ENCODE measurements at regions not wholly inside any gene's neighbourhood (a gene's known extent, or its start where the extent isn't known, plus 50 kb on each side); places are given as distances from the start of the nearest gene placed in this dataset.

- no peak overlapping the region for H3K9ac ChIP-seq (ENCODE audit: low read length)
- H3K27ac ChIP-seq (ENCODE audit: low read depth, low read length), result no peak overlapping the region
- no peaks in the 10 kb centered on the region for H3K9me3 ChIP-seq (ENCODE audit: control insufficient read depth, insufficient read depth, low read depth, low read length)
- peaks cover 36% of the 10 kb centered on the region for H3K36me3 ChIP-seq (ENCODE audit: control insufficient read depth, insufficient read depth, low read length)
- no peaks in the 10 kb centered on the region for H3K27me3 ChIP-seq (ENCODE audit: control insufficient read depth, insufficient read depth, low read length)
- peaks cover 62% of the 10 kb centered on the region for H3K4me1 ChIP-seq (ENCODE audit: control insufficient read depth, insufficient read depth, low read length)
- no peak overlapping the region for H3K4me3 ChIP-seq (ENCODE audit: low read depth, low read length)
Measured at GRCh38 chrX:45769761-45770582, 569.3 kb upstream of the DIPK2B start.

- Histone ChIP-seq H3K36me3 (ENCODE audit: control insufficient read depth, insufficient read depth, low read length) (peaks cover 32% of the 10 kb centered on the region), H3K4me3 (ENCODE audit: low read depth, low read length) (no peak overlapping the region), H3K27me3 (ENCODE audit: control insufficient read depth, insufficient read depth, low read length) (no peaks in the 10 kb centered on the region), H3K9me3 (ENCODE audit: control insufficient read depth, insufficient read depth, low read depth, low read length) (no peaks in the 10 kb centered on the region), H3K4me1 (ENCODE audit: control insufficient read depth, insufficient read depth, low read length) (peaks cover 55% of the 10 kb centered on the region), H3K9ac (ENCODE audit: low read length) (no peak overlapping the region), H3K27ac (ENCODE audit: low read depth, low read length) (no peak overlapping the region)
Measured at GRCh38 chrX:45768666-45769236, 568.1 kb upstream of the DIPK2B start.

- Histone ChIP-seq H3K4me1 (ENCODE audit: control insufficient read depth, insufficient read depth, low read length) (peaks cover 37% of the 10 kb centered on the region), H3K4me3 (ENCODE audit: low read depth, low read length) (no peak overlapping the region), H3K36me3 (ENCODE audit: control insufficient read depth, insufficient read depth, low read length) (peaks cover 31% of the 10 kb centered on the region), H3K9ac (ENCODE audit: low read length) (no peak overlapping the region), H3K27ac (ENCODE audit: low read depth, low read length) (0 out of 2 replicates have a peak overlapping the region, but pooled peaks have one; percentile 8), H3K27me3 (ENCODE audit: control insufficient read depth, insufficient read depth, low read length) (no peaks in the 10 kb centered on the region), H3K9me3 (ENCODE audit: control insufficient read depth, insufficient read depth, low read depth, low read length) (no peaks in the 10 kb centered on the region)
Measured at GRCh38 chrX:45766981-45767501, 566.4 kb upstream of the DIPK2B start.

GRCh38 chrX:45765767-45766166 is 565.1 kb upstream of the DIPK2B start:
- peaks cover 27% of the 10 kb centered on the region; the same call in 1 of the 2 replicates for H3K4me1 ChIP-seq (ENCODE audit: control insufficient read depth, insufficient read depth, low read length)
- H3K27ac ChIP-seq (ENCODE audit: low read depth, low read length), result no peak overlapping the region
- no peaks in the 10 kb centered on the region for H3K27me3 ChIP-seq (ENCODE audit: control insufficient read depth, insufficient read depth, low read length)
- peaks cover 37% of the 10 kb centered on the region for H3K36me3 ChIP-seq (ENCODE audit: control insufficient read depth, insufficient read depth, low read length)
- no peak overlapping the region for H3K4me3 ChIP-seq (ENCODE audit: low read depth, low read length)
- H3K9ac ChIP-seq (ENCODE audit: low read length), result no peak overlapping the region
- H3K9me3 ChIP-seq (ENCODE audit: control insufficient read depth, insufficient read depth, low read depth, low read length), result no peaks in the 10 kb centered on the region

GRCh38 chrX:45765281-45765680 is 564.6 kb upstream of the DIPK2B start:
- Histone ChIP-seq H3K4me1 (ENCODE audit: control insufficient read depth, insufficient read depth, low read length) (peaks cover 27% of the 10 kb centered on the region; the same call in 1 of the 2 replicates), H3K27ac (ENCODE audit: low read depth, low read length) (no peak overlapping the region), H3K36me3 (ENCODE audit: control insufficient read depth, insufficient read depth, low read length) (peaks cover 42% of the 10 kb centered on the region)

GRCh38 chrX:45762699-45763647 is 562.3 kb upstream of the DIPK2B start:
- Histone ChIP-seq H3K27ac (ENCODE audit: low read depth, low read length) (no peak overlapping the region), H3K4me1 (ENCODE audit: control insufficient read depth, insufficient read depth, low read length) (peaks cover 19% of the 10 kb centered on the region; the same call in 1 of the 2 replicates), H3K9ac (ENCODE audit: low read length) (no peak overlapping the region), H3K9me3 (ENCODE audit: control insufficient read depth, insufficient read depth, low read depth, low read length) (no peaks in the 10 kb centered on the region), H3K4me3 (ENCODE audit: low read depth, low read length) (no peak overlapping the region), H3K27me3 (ENCODE audit: control insufficient read depth, insufficient read depth, low read length) (no peaks in the 10 kb centered on the region), H3K36me3 (ENCODE audit: control insufficient read depth, insufficient read depth, low read length) (peaks cover 51% of the 10 kb centered on the region)

More at GRCh38 chrX:45765281-45765680, 564.6 kb upstream of the DIPK2B start:
- H3K4me3 ChIP-seq (ENCODE audit: low read depth, low read length), result no peak overlapping the region
- no peak overlapping the region for H3K9ac ChIP-seq (ENCODE audit: low read length)
- no peaks in the 10 kb centered on the region for H3K27me3 ChIP-seq (ENCODE audit: control insufficient read depth, insufficient read depth, low read length)
- no peaks in the 10 kb centered on the region for H3K9me3 ChIP-seq (ENCODE audit: control insufficient read depth, insufficient read depth, low read depth, low read length)

- Histone ChIP-seq H3K9me3 (ENCODE audit: control insufficient read depth, insufficient read depth, low read depth, low read length) (no peaks in the 10 kb centered on the region), H3K4me1 (ENCODE audit: control insufficient read depth, insufficient read depth, low read length) (peaks cover 11% of the 10 kb centered on the region; the same call in 1 of the 2 replicates), H3K9ac (ENCODE audit: low read length) (no peak overlapping the region), H3K27me3 (ENCODE audit: control insufficient read depth, insufficient read depth, low read length) (no peaks in the 10 kb centered on the region), H3K36me3 (ENCODE audit: control insufficient read depth, insufficient read depth, low read length) (peaks cover 60% of the 10 kb centered on the region), H3K4me3 (ENCODE audit: low read depth, low read length) (no peak overlapping the region), H3K27ac (ENCODE audit: low read depth, low read length) (no peak overlapping the region)
Measured at GRCh38 chrX:45761920-45762319, 561.2 kb upstream of the DIPK2B start.

GRCh38 chrX:45760187-45760742 is 559.6 kb upstream of the DIPK2B start:
- no peak overlapping the region for H3K4me3 ChIP-seq (ENCODE audit: low read depth, low read length)
- peaks cover 56% of the 10 kb centered on the region for H3K36me3 ChIP-seq (ENCODE audit: control insufficient read depth, insufficient read depth, low read length)
- H3K27ac ChIP-seq (ENCODE audit: low read depth, low read length), result no peak overlapping the region
- no peaks in the 10 kb centered on the region for H3K27me3 ChIP-seq (ENCODE audit: control insufficient read depth, insufficient read depth, low read length)
- H3K4me1 ChIP-seq (ENCODE audit: control insufficient read depth, insufficient read depth, low read length), result peaks cover 3% of the 10 kb centered on the region; the same call in 1 of the 2 replicates
- no peak overlapping the region for H3K9ac ChIP-seq (ENCODE audit: low read length)
- no peaks in the 10 kb centered on the region for H3K9me3 ChIP-seq (ENCODE audit: control insufficient read depth, insufficient read depth, low read depth, low read length)

GRCh38 chrX:45758738-45759397 is 558.2 kb upstream of the DIPK2B start:
- Histone ChIP-seq H3K4me3 (ENCODE audit: low read depth, low read length) (no peak overlapping the region), H3K4me1 (ENCODE audit: control insufficient read depth, insufficient read depth, low read length) (peaks cover 3% of the 10 kb centered on the region; the same call in 1 of the 2 replicates), H3K36me3 (ENCODE audit: control insufficient read depth, insufficient read depth, low read length) (peaks cover 62% of the 10 kb centered on the region), H3K9ac (ENCODE audit: low read length) (no peak overlapping the region), H3K27me3 (ENCODE audit: control insufficient read depth, insufficient read depth, low read length) (no peaks in the 10 kb centered on the region), H3K9me3 (ENCODE audit: control insufficient read depth, insufficient read depth, low read depth, low read length) (no peaks in the 10 kb centered on the region), H3K27ac (ENCODE audit: low read depth, low read length) (no peak overlapping the region)

GRCh38 chrX:45758319-45758718 is 557.6 kb upstream of the DIPK2B start:
- H3K27me3 ChIP-seq (ENCODE audit: control insufficient read depth, insufficient read depth, low read length), result no peaks in the 10 kb centered on the region
- H3K9me3 ChIP-seq (ENCODE audit: control insufficient read depth, insufficient read depth, low read depth, low read length), result no peaks in the 10 kb centered on the region
- no peak overlapping the region for H3K27ac ChIP-seq (ENCODE audit: low read depth, low read length)
- peaks cover 64% of the 10 kb centered on the region for H3K36me3 ChIP-seq (ENCODE audit: control insufficient read depth, insufficient read depth, low read length)
- H3K4me3 ChIP-seq (ENCODE audit: low read depth, low read length), result no peak overlapping the region
- peaks cover 3% of the 10 kb centered on the region; the same call in 1 of the 2 replicates for H3K4me1 ChIP-seq (ENCODE audit: control insufficient read depth, insufficient read depth, low read length)
- no peak overlapping the region for H3K9ac ChIP-seq (ENCODE audit: low read length)

All from HUES6 (cell line).